Osteoblast (primary cell): ENCODE measurements at regions not wholly inside any gene's neighbourhood (a gene's known extent, or its start where the extent isn't known, plus 50 kb on each side); places are given as distances from the start of the nearest gene placed in this dataset.

Experiments used
- DNase-seq: peaks from one replicate; pipeline ENCODE4 v3.0.0; 2011; ENCODE audit warnings: low spot score, mixed read lengths; ENCODE audit not compliant: insufficient read length; ENCODE audit errors: missing footprints
- H2AFZ ChIP-seq: 2 replicates; pipeline ENCODE4 v1.6.0; 2011; ENCODE audit warnings: mild to moderate bottlenecking, low read length
- H3K27ac ChIP-seq: 2 replicates; pipeline ENCODE4 v1.5.1; 2011; ENCODE audit warnings: mild to moderate bottlenecking, low read depth, low read length, moderate library complexity
- H3K27me3 ChIP-seq: 2 replicates; pipeline ENCODE4 v1.6.0; 2012; ENCODE audit warnings: mild to moderate bottlenecking, control low read depth, inconsistent platforms, low read length, moderate library complexity; ENCODE audit not compliant: insufficient read depth
- H3K36me3 ChIP-seq: 2 replicates; pipeline ENCODE4 v1.5.1; 2011; ENCODE audit warnings: mild to moderate bottlenecking, low read length, control low read depth, moderate library complexity; ENCODE audit not compliant: insufficient read depth
- H3K4me1 ChIP-seq: 2 replicates; pipeline ENCODE4 v1.5.1; 2011; ENCODE audit warnings: mild to moderate bottlenecking, low read length, control low read depth, moderate library complexity; ENCODE audit not compliant: insufficient read depth
- H3K4me2 ChIP-seq: 2 replicates; pipeline ENCODE4 v1.6.0; 2011; ENCODE audit warnings: mild to moderate bottlenecking, low read length; ENCODE audit not compliant: insufficient read depth
- H3K4me3 ChIP-seq: fragments of 200-600 bp; sonication (generic); 3 replicates; pipeline ENCODE4 v1.5.1; 2012; ENCODE audit warnings: mild to moderate bottlenecking, low read length, inconsistent platforms; ENCODE audit not compliant: insufficient read depth
- H3K79me2 ChIP-seq: 2 replicates; pipeline ENCODE4 v1.6.0; 2012; ENCODE audit warnings: mild to moderate bottlenecking, low read length, control low read depth, inconsistent platforms; ENCODE audit not compliant: insufficient read depth
- H3K9me3 ChIP-seq: 2 replicates; pipeline ENCODE4 v1.5.1; 2011; ENCODE audit warnings: low read depth, low read length, control low read depth
- H4K20me1 ChIP-seq: 2 replicates; pipeline ENCODE4 v1.6.0; 2012; ENCODE audit warnings: mild to moderate bottlenecking, low read length, control low read depth; ENCODE audit not compliant: insufficient read depth
- TF ChIP-seq, protein P1 (sequence below): IDR thresholded peaks from 2 replicates; pipeline ENCODE4 v1.5.1; 2011; ENCODE audit warnings: mild to moderate bottlenecking, low read depth, low read length, moderate library complexity; ENCODE audit errors: extremely low read depth

DNA sequence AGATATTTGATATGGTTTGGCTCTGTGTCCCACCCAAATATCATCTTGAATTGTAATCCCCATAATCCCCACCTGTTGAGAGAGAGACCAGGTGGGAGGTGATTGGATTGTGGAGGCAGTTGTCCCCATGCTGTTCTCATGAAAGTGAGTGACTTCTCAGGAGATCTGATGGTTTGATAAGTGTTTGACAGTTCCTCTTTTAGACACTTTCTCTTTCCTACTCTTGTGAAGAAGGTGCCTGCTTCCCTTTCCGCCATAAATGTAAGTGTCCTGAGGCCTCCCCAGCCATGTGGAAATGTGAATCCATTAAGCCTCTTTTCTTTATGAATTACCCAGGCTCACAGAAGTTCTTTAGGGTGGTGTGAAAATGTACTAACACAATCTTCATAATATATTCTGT is 1404.0 kb upstream of the ADGRB3 start:
- H3K9me3 ChIP-seq: no peaks in the 10 kb centered on the region
- no peaks in the 10 kb centered on the region for H3K79me2 ChIP-seq
- H4K20me1 ChIP-seq: no peaks in the 10 kb centered on the region
- DNase-seq: no peak
- TF ChIP-seq, protein P1, sequence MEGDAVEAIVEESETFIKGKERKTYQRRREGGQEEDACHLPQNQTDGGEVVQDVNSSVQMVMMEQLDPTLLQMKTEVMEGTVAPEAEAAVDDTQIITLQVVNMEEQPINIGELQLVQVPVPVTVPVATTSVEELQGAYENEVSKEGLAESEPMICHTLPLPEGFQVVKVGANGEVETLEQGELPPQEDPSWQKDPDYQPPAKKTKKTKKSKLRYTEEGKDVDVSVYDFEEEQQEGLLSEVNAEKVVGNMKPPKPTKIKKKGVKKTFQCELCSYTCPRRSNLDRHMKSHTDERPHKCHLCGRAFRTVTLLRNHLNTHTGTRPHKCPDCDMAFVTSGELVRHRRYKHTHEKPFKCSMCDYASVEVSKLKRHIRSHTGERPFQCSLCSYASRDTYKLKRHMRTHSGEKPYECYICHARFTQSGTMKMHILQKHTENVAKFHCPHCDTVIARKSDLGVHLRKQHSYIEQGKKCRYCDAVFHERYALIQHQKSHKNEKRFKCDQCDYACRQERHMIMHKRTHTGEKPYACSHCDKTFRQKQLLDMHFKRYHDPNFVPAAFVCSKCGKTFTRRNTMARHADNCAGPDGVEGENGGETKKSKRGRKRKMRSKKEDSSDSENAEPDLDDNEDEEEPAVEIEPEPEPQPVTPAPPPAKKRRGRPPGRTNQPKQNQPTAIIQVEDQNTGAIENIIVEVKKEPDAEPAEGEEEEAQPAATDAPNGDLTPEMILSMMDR: no peak
- no peak overlapping the region for H3K4me3 ChIP-seq
- no peaks in the 10 kb centered on the region for H3K36me3 ChIP-seq
- no peak overlapping the region for H3K4me2 ChIP-seq
- no peaks in the 10 kb centered on the region for H3K4me1 ChIP-seq
- no peak overlapping the region for H2AFZ ChIP-seq
- no peak overlapping the region for H3K27ac ChIP-seq
- H3K27me3 ChIP-seq: no peaks in the 10 kb centered on the region

DNA sequence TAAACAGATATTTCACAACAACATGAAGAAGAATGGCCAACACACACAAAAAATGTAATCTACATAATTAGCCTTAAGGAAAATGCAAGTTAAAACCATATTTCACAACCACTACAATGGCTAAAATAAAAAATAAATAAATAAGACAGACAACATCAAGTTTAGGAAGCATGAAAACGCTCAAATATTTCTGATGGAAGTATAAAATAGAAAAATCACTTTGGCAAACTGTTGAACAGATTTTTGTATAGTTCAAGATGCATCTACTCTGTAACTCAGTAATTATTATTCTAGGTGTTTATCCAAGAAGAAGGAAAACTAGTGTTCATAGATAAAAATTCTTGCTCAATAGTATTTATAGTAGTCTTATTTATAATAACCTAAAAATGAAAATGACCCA is 1410.1 kb upstream of the ADGRB3 start:
- no peaks in the 10 kb centered on the region for H3K36me3 ChIP-seq
- no peak overlapping the region for H3K4me2 ChIP-seq
- no peaks in the 10 kb centered on the region for H3K4me1 ChIP-seq
- no peaks in the 10 kb centered on the region for H3K79me2 ChIP-seq
- no peak for DNase-seq
- no peak overlapping the region for H2AFZ ChIP-seq
- H3K4me3 ChIP-seq: no peak overlapping the region
- no peaks in the 10 kb centered on the region for H4K20me1 ChIP-seq
- TF ChIP-seq, protein P1: no peak
- H3K27ac ChIP-seq: no peak overlapping the region
- no peaks in the 10 kb centered on the region for H3K9me3 ChIP-seq
- H3K27me3 ChIP-seq: no peaks in the 10 kb centered on the region

DNA sequence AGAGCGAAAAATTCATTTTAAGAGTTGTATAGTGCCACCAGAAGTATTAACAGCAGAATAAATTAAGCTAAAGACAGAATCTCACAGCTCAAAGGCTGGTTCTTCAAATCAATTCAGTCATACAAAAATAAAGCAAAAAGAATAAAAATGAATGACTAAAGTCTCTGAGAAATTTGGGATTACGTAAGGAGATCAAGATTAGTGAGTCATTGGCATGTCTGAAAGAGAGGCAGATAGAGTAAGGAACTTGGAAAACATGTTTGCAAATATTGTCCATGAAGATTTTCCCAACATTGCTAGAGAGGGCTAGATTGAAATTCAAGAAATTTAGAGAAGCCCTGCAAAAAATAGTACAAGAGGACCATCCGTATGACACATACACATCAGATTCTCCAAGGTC is 1413.9 kb upstream of the ADGRB3 start:
- H3K27me3 ChIP-seq: no peaks in the 10 kb centered on the region
- TF ChIP-seq, protein P1: no peak
- no peaks in the 10 kb centered on the region for H3K9me3 ChIP-seq
- no peak overlapping the region for H3K4me2 ChIP-seq
- no peaks in the 10 kb centered on the region for H4K20me1 ChIP-seq
- H2AFZ ChIP-seq: no peak overlapping the region
- H3K4me1 ChIP-seq: no peaks in the 10 kb centered on the region
- no peak overlapping the region for H3K4me3 ChIP-seq
- no peaks in the 10 kb centered on the region for H3K79me2 ChIP-seq
- DNase-seq: no peak
- no peak overlapping the region for H3K27ac ChIP-seq
- H3K36me3 ChIP-seq: no peaks in the 10 kb centered on the region

DNA sequence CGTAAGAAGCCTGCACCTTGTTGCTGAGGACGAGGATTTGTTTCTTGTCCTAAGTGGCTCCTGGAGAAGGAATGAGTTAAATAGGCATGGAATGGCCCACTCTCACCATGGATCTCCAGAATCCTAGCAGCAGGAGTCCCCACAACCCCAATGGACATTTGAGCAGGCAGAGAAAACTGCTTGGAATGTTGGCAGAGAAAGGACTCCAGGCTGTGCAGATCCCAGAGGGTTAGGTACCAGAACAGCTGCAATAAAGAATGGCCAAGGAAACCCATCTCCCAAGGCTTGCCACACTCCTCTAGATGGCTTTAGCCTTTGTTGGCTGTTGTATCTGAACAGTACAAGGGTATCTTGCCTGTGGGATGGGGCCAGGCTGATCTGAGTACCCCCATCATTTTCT is 1415.7 kb upstream of the ADGRB3 start:
- no peak for DNase-seq
- TF ChIP-seq, protein P1: no peak
- no peaks in the 10 kb centered on the region for H3K27me3 ChIP-seq

More for the DNA sequence above, 1415.7 kb upstream of the ADGRB3 start:
- H3K9me3 ChIP-seq: no peaks in the 10 kb centered on the region
- no peaks in the 10 kb centered on the region for H4K20me1 ChIP-seq
- no peaks in the 10 kb centered on the region for H3K79me2 ChIP-seq
- no peaks in the 10 kb centered on the region for H3K36me3 ChIP-seq
- H2AFZ ChIP-seq: no peak overlapping the region
- H3K4me1 ChIP-seq: no peaks in the 10 kb centered on the region
- H3K27ac ChIP-seq: no peak overlapping the region
- no peak overlapping the region for H3K4me2 ChIP-seq
- H3K4me3 ChIP-seq: no peak overlapping the region
